Activated T-helper 1 cell treated with anti-CD3 and anti-CD28 coated beads, Interleukin-12 subunit alpha, Interleukin-12 subunit beta, Interleukin-2, Interleukin-4 antibody, amounts not matched to agents 30 ng/mL and 10 ng/mL and 1 ng/mL, durations not matched to agents 14 hours and 24 hours and 36 hours (primary cell): ENCODE measurements at regions not wholly inside any gene's neighbourhood (a gene's known extent, or its start where the extent isn't known, plus 50 kb on each side); places are given as distances from the start of the nearest gene placed in this dataset.

Experiments
- DNase-seq: peaks from one replicate; pipeline ENCODE4 v3.0.0; 2021; ENCODE audit warnings: low spot score
- H3K27ac Mint-ChIP-seq: one replicate; pipeline ENCODE4 v1.8.0; 2021; ENCODE audit warnings: mild to moderate bottlenecking, mixed read lengths
- H3K27me3 Mint-ChIP-seq: one replicate; pipeline ENCODE4 v1.8.0; 2022; ENCODE audit warnings: mild to moderate bottlenecking, moderate library complexity, mixed read lengths; ENCODE audit not compliant: insufficient read depth
- H3K36me3 Mint-ChIP-seq: one replicate; pipeline ENCODE4 v1.8.0; 2021; ENCODE audit warnings: low read depth, mixed read lengths
- H3K4me1 Mint-ChIP-seq: one replicate; pipeline ENCODE4 v1.8.0; 2021; ENCODE audit warnings: low read depth, mixed read lengths
- H3K4me3 Mint-ChIP-seq: one replicate; pipeline ENCODE4 v1.8.0; 2021; ENCODE audit warnings: mild to moderate bottlenecking, moderate library complexity, mixed read lengths
- H3K9me3 Mint-ChIP-seq: one replicate; pipeline ENCODE4 v1.8.0; 2021; ENCODE audit warnings: mixed read lengths
- intact Hi-C: fragments of 100-400 bp; cut with micrococcal nuclease; formaldehyde crosslinking; loops from one replicate; pipeline ENCODE4 v1.15.1; 2024

- no peak overlapping the region for H3K27ac Mint-ChIP-seq
- no peak for DNase-seq
- intact Hi-C loops, result no loop called here
- peaks cover 5% of the 10 kb centered on the region for H3K27me3 Mint-ChIP-seq
- H3K9me3 Mint-ChIP-seq, result no peaks in the 10 kb centered on the region
- peaks cover 5% of the 10 kb centered on the region for H3K4me1 Mint-ChIP-seq
- no peak overlapping the region for H3K4me3 Mint-ChIP-seq
- H3K36me3 Mint-ChIP-seq, result no peaks in the 10 kb centered on the region
Measured at GRCh38 chr3:43970920-43971319, 270.8 kb upstream of the TOPAZ1 start.

GRCh38 chr3:43971486-43971885 lies 270.2 kb upstream of the TOPAZ1 start:
- no peak overlapping the region for H3K27ac Mint-ChIP-seq
- H3K4me1 Mint-ChIP-seq, result no peaks in the 10 kb centered on the region
- intact Hi-C loops, result no loop called here
- H3K27me3 Mint-ChIP-seq, result peaks cover 5% of the 10 kb centered on the region
- no peak overlapping the region for H3K4me3 Mint-ChIP-seq
- DNase-seq, result no peak
- H3K36me3 Mint-ChIP-seq, result no peaks in the 10 kb centered on the region
- no peaks in the 10 kb centered on the region for H3K9me3 Mint-ChIP-seq

GRCh38 chr3:43978708-43979107 lies 263.0 kb upstream of the TOPAZ1 start:
- no peaks in the 10 kb centered on the region for H3K36me3 Mint-ChIP-seq

GRCh38 chr3:43979645-43980044 lies 262.0 kb upstream of the TOPAZ1 start:
- Mint-ChIP-seq H3K4me1 (no peaks in the 10 kb centered on the region), H3K4me3 (no peak overlapping the region), H3K9me3 (no peaks in the 10 kb centered on the region), H3K36me3 (no peaks in the 10 kb centered on the region), H3K27me3 (peaks cover 18% of the 10 kb centered on the region), H3K27ac (no peak overlapping the region)
- intact Hi-C loops, result no loop called here
- DNase-seq, result no peak

More at GRCh38 chr3:43978708-43979107, 263.0 kb upstream of the TOPAZ1 start:
- Mint-ChIP-seq H3K27me3 (peaks cover 18% of the 10 kb centered on the region), H3K4me1 (no peaks in the 10 kb centered on the region), H3K9me3 (no peaks in the 10 kb centered on the region), H3K27ac (no peak overlapping the region), H3K4me3 (no peak overlapping the region)
- DNase-seq, result no peak
- intact Hi-C loops, result no loop called here

- peak; percentile 5 for DNase-seq
- Mint-ChIP-seq H3K9me3 (peaks cover 8% of the 10 kb centered on the region), H3K4me1 (peaks cover 35% of the 10 kb centered on the region), H3K4me3 (peak overlapping the region; percentile 68), H3K27me3 (peaks cover 65% of the 10 kb centered on the region), H3K36me3 (peaks cover 5% of the 10 kb centered on the region), H3K27ac (peak overlapping the region; percentile 73)
- intact Hi-C loops, result loop anchor here (2.0 to 10.0 kb wide), 4 partner anchors 64 to 450 kb away; partner anchors contain the start of gene ABHD5
Measured at GRCh38 chr3:43994657-43995546, 246.8 kb upstream of the TOPAZ1 start.

GRCh38 chr3:43995547-43996378 lies 245.9 kb upstream of the TOPAZ1 start:
- no peak overlapping the region for H3K27ac Mint-ChIP-seq
- H3K36me3 Mint-ChIP-seq, result peaks cover 5% of the 10 kb centered on the region
- peaks cover 7% of the 10 kb centered on the region for H3K9me3 Mint-ChIP-seq
- DNase-seq, result no peak
- H3K4me1 Mint-ChIP-seq, result peaks cover 35% of the 10 kb centered on the region
- peaks cover 70% of the 10 kb centered on the region for H3K27me3 Mint-ChIP-seq
- H3K4me3 Mint-ChIP-seq, result peak overlapping the region; percentile 72
- intact Hi-C loops, result loop anchor here (2.0 to 10.0 kb wide), 5 partner anchors 63 to 451 kb away; partner anchors contain the start of gene ABHD5

- intact Hi-C loops, result loop anchor here (1.0 to 10.0 kb wide), 5 partner anchors 26 to 452 kb away; partner anchors contain the start of gene ABHD5
- H3K4me3 Mint-ChIP-seq, result peak overlapping the region; percentile 72
- H3K4me1 Mint-ChIP-seq, result peaks cover 35% of the 10 kb centered on the region
- DNase-seq, result no peak
- peak overlapping the region; percentile 58 for H3K27ac Mint-ChIP-seq
- peaks cover 3% of the 10 kb centered on the region for H3K9me3 Mint-ChIP-seq
- H3K36me3 Mint-ChIP-seq, result peaks cover 5% of the 10 kb centered on the region
- H3K27me3 Mint-ChIP-seq, result peaks cover 77% of the 10 kb centered on the region
Measured at GRCh38 chr3:43996379-43997301, 245.0 kb upstream of the TOPAZ1 start.

- intact Hi-C loops, result loop anchor here (1.0 to 10.0 kb wide), 5 partner anchors 25 to 453 kb away; partner anchors contain the start of gene ABHD5
- no peaks in the 10 kb centered on the region for H3K9me3 Mint-ChIP-seq
- peaks cover 35% of the 10 kb centered on the region for H3K4me1 Mint-ChIP-seq
- no peak for DNase-seq
- peak overlapping the region; percentile 58 for H3K27ac Mint-ChIP-seq
- peaks cover 5% of the 10 kb centered on the region for H3K36me3 Mint-ChIP-seq
- peak overlapping the region; percentile 30 for H3K4me3 Mint-ChIP-seq
- H3K27me3 Mint-ChIP-seq, result peaks cover 79% of the 10 kb centered on the region
Measured at GRCh38 chr3:43997316-43997715, 244.4 kb upstream of the TOPAZ1 start.

GRCh38 chr3:43997788-43998369 lies 243.8 kb upstream of the TOPAZ1 start:
- intact Hi-C loops, result loop anchor here (1.0 to 10.0 kb wide), 5 partner anchors 24 to 453 kb away; partner anchors contain the start of gene ABHD5
- H3K9me3 Mint-ChIP-seq, result no peaks in the 10 kb centered on the region
- peaks cover 35% of the 10 kb centered on the region for H3K4me1 Mint-ChIP-seq
- peaks cover 5% of the 10 kb centered on the region for H3K36me3 Mint-ChIP-seq
- peaks cover 81% of the 10 kb centered on the region for H3K27me3 Mint-ChIP-seq
- H3K27ac Mint-ChIP-seq, result peak overlapping the region; percentile 43
- no peak for DNase-seq
- H3K4me3 Mint-ChIP-seq, result peak overlapping the region; percentile 30

- Mint-ChIP-seq H3K9me3 (no peaks in the 10 kb centered on the region), H3K27ac (no peak overlapping the region), H3K27me3 (peaks cover 81% of the 10 kb centered on the region), H3K4me1 (peaks cover 35% of the 10 kb centered on the region), H3K4me3 (peak overlapping the region; percentile 15), H3K36me3 (peaks cover 5% of the 10 kb centered on the region)
- intact Hi-C loops, result loop anchor here (5.0 to 10.0 kb wide), 3 partner anchors 199 to 454 kb away; partner anchors contain the start of gene ABHD5
- DNase-seq, result no peak
Measured at GRCh38 chr3:43998370-43998835, 243.3 kb upstream of the TOPAZ1 start.

GRCh38 chr3:43998836-43999727 lies 242.6 kb upstream of the TOPAZ1 start:
- no peak overlapping the region for H3K4me3 Mint-ChIP-seq
- peaks cover 75% of the 10 kb centered on the region for H3K27me3 Mint-ChIP-seq
- no peaks in the 10 kb centered on the region for H3K9me3 Mint-ChIP-seq
- H3K4me1 Mint-ChIP-seq, result peaks cover 35% of the 10 kb centered on the region
- H3K27ac Mint-ChIP-seq, result no peak overlapping the region
- no peak for DNase-seq
- H3K36me3 Mint-ChIP-seq, result peaks cover 5% of the 10 kb centered on the region
- intact Hi-C loops, result loop anchor here (5.0 to 10.0 kb wide), 3 partner anchors 198 to 454 kb away; partner anchors contain the start of gene ABHD5
